GM23338 (cell line): ENCODE measurements at regions not wholly inside any gene's neighbourhood (a gene's known extent, or its start where the extent isn't known, plus 50 kb on each side); places are given as distances from the start of the nearest gene placed in this dataset.

Experiments used
- ATAC-seq: fragments of 200-7000 bp; cut with Tn5 transposase; 3 replicates; pipeline ENCODE4 v1.9.1; 2020
- DNase-seq: peaks from one replicate; pipeline ENCODE4 v3.0.0-alpha.2; 2015; ENCODE audit warnings: low spot score
- H2AFZ ChIP-seq: fragments of 200-600 bp; sonication (generic); 2 replicates; pipeline ENCODE4 v1.8.0; 2016; ENCODE audit warnings: antibody characterized with exemption, mild to moderate bottlenecking, moderate library complexity
- H3F3A ChIP-seq: fragments of 200-600 bp; sonication (generic); replicated peaks from 2 replicates; pipeline ENCODE4 v1.8.0; 2017; ENCODE audit warnings: antibody characterized with exemption, mixed run types, low read depth
- H3K27ac ChIP-seq: fragments of 200-600 bp; sonication (generic); 2 replicates; pipeline ENCODE4 v1.6.1; 2016; ENCODE audit warnings: low read depth
- H3K27me3 ChIP-seq: fragments of 200-600 bp; sonication (generic); 2 replicates; pipeline ENCODE4 v1.8.0; 2016; ENCODE audit warnings: mild to moderate bottlenecking, mixed run types, moderate library complexity; ENCODE audit not compliant: insufficient read depth
- H3K36me3 ChIP-seq: fragments of 200-600 bp; sonication (generic); 2 replicates; pipeline ENCODE4 v1.8.0; 2016; ENCODE audit warnings: mild to moderate bottlenecking; ENCODE audit not compliant: insufficient read depth
- H3K4me1 ChIP-seq: fragments of 200-600 bp; sonication (generic); 2 replicates; pipeline ENCODE4 v1.8.0; 2016; ENCODE audit warnings: mild to moderate bottlenecking, moderate library complexity; ENCODE audit not compliant: insufficient read depth
- H3K4me2 ChIP-seq: fragments of 200-600 bp; sonication (generic); 2 replicates; pipeline ENCODE4 v1.7.1; 2017; ENCODE audit warnings: mixed run types
- H3K4me3 ChIP-seq: fragments of 200-600 bp; sonication (generic); 2 replicates; pipeline ENCODE4 v1.6.1; 2016; ENCODE audit warnings: mixed run types
- H3K79me2 ChIP-seq: fragments of 200-600 bp; sonication (generic); replicated peaks from 2 replicates; pipeline ENCODE4 v1.8.0; 2017; ENCODE audit warnings: mild to moderate bottlenecking; ENCODE audit not compliant: insufficient read depth
- H3K9me2 ChIP-seq: fragments of 200-600 bp; sonication (generic); 2 replicates; pipeline ENCODE4 v1.8.0; 2017; ENCODE audit not compliant: insufficient read depth
- H4K20me1 ChIP-seq: fragments of 200-600 bp; sonication (generic); replicated peaks from 2 replicates; pipeline ENCODE4 v1.8.0; 2017; ENCODE audit warnings: mild to moderate bottlenecking; ENCODE audit not compliant: insufficient read depth
- H3K27ac Mint-ChIP-seq: 2 replicates; pipeline ENCODE4 v1.8.0; 2020; ENCODE audit warnings: inconsistent platforms, mild to moderate bottlenecking, moderate library complexity, mixed read lengths
- H3K27me3 Mint-ChIP-seq: 3 replicates; pipeline ENCODE4 v1.8.0; 2022; ENCODE audit warnings: low read depth, mild to moderate bottlenecking, moderate library complexity, mixed read lengths, inconsistent platforms; ENCODE audit not compliant: insufficient read depth, poor library complexity
- H3K36me3 Mint-ChIP-seq: 3 replicates; pipeline ENCODE4 v1.8.0; 2021; ENCODE audit warnings: low read depth, mild to moderate bottlenecking, inconsistent platforms, moderate library complexity, mixed read lengths
- H3K4me1 Mint-ChIP-seq: 3 replicates; pipeline ENCODE4 v1.8.0; 2020; ENCODE audit warnings: mild to moderate bottlenecking, inconsistent platforms, mixed read lengths
- H3K4me3 Mint-ChIP-seq: 3 replicates; pipeline ENCODE4 v1.8.0; 2021; ENCODE audit warnings: moderate library complexity, mild to moderate bottlenecking, inconsistent platforms, mixed read lengths
- H3K9me3 Mint-ChIP-seq: 3 replicates; pipeline ENCODE4 v1.8.0; 2020; ENCODE audit warnings: moderate library complexity, mild to moderate bottlenecking, inconsistent platforms, mixed read lengths
- CREB1 ChIP-seq: fragments of 250-450 bp; sonication (Bioruptor Pico); IDR thresholded peaks from 2 replicates; pipeline ENCODE4 v1.5.0; 2020; ENCODE audit warnings: low read depth, mild to moderate bottlenecking, moderate library complexity
- CTCF ChIP-seq, 2 experiments: fragments of 200-600 bp in 1 of 2; sonication (generic) in 1 of 2; conservative IDR thresholded peaks; 2 replicates each; pipeline versions ENCODE4 v1.5.1 to v1.6.1; 2016 to 2017; ENCODE audit warnings: antibody characterized with exemption in 2 of 2, low read depth in 2 of 2, mild to moderate bottlenecking in 2 of 2, moderate library complexity in 1 of 2
- ETS1 ChIP-seq: IDR thresholded peaks from 2 replicates; pipeline ENCODE4 v1.6.1; 2016; ENCODE audit warnings: antibody characterized with exemption
- EZH2 ChIP-seq: fragments of 200-600 bp; sonication (generic); IDR thresholded peaks from one replicate; pipeline ENCODE4 v1.8.0; 2017; ENCODE audit warnings: antibody characterized with exemption, mild to moderate bottlenecking, low read depth; ENCODE audit not compliant: unreplicated experiment
- EZH2phosphoT487 ChIP-seq: fragments of 200-600 bp; sonication (generic); IDR thresholded peaks from one replicate; pipeline ENCODE4 v1.8.1; 2018; ENCODE audit warnings: antibody characterized with exemption; ENCODE audit not compliant: unreplicated experiment
- JUNB ChIP-seq: IDR thresholded peaks from one replicate; pipeline ENCODE4 v1.6.1; 2016; ENCODE audit warnings: antibody characterized with exemption; ENCODE audit not compliant: unreplicated experiment
- NANOG ChIP-seq: IDR thresholded peaks from 2 replicates; pipeline ENCODE4 v1.6.1; 2016; ENCODE audit warnings: antibody characterized with exemption, borderline replicate concordance
- POLR2AphosphoS5 ChIP-seq: IDR thresholded peaks from 2 replicates; pipeline ENCODE4 v1.6.1; 2016; ENCODE audit warnings: antibody characterized with exemption, low read depth
- STAT1 ChIP-seq: IDR thresholded peaks from one replicate; pipeline ENCODE4 v1.6.1; 2016; ENCODE audit warnings: antibody characterized with exemption; ENCODE audit not compliant: unreplicated experiment
- ZNF114 ChIP-seq: fragments of 250-450 bp; sonication (Bioruptor Pico); IDR thresholded peaks from 2 replicates; pipeline ENCODE4 v1.5.0; 2020; ENCODE audit warnings: mild to moderate bottlenecking, moderate library complexity
- ZNF331 ChIP-seq: fragments of 250-450 bp; sonication (Bioruptor Pico); IDR thresholded peaks from 2 replicates; pipeline ENCODE4 v1.5.0; 2020; ENCODE audit warnings: low read depth, mild to moderate bottlenecking, moderate library complexity
- ZNF462 ChIP-seq: fragments of 250-450 bp; sonication (Bioruptor Pico); IDR thresholded peaks from 2 replicates; pipeline ENCODE4 v1.5.0; 2020; ENCODE audit warnings: mild to moderate bottlenecking, moderate library complexity

GRCh38 chr11:23227078-23227445, 366.8 kb upstream of the CCDC179 start:
- Histone ChIP-seq H3K79me2 (no peaks in the 10 kb centered on the region), H3F3A (no peaks in the 10 kb centered on the region), H3K27me3 (no peaks in the 10 kb centered on the region), H3K9me2 (peaks cover 2% of the 10 kb centered on the region; the same call in 1 of the 2 replicates), H4K20me1 (no peaks in the 10 kb centered on the region), H3K4me1 (peaks cover 6% of the 10 kb centered on the region; the same call in 1 of the 2 replicates), H3K4me3 (no peak overlapping the region), H3K4me2 (no peak overlapping the region), H3K27ac (no peak overlapping the region), H3K36me3 (no peaks in the 10 kb centered on the region), H2AFZ (no peak overlapping the region)
- H3K27me3 Mint-ChIP-seq = no peaks in the 10 kb centered on the region
- H3K36me3 Mint-ChIP-seq = no peaks in the 10 kb centered on the region
- ATAC-seq (no peak), DNase-seq (no peak)
- TF ChIP-seq EZH2 (no peak), ZNF114 (CRISPR knock-in tag) (no peak)
- no peaks in the 10 kb centered on the region for H3K9me3 Mint-ChIP-seq
- H3K4me3 Mint-ChIP-seq = no peak overlapping the region
- H3K27ac Mint-ChIP-seq = no peak overlapping the region
- peaks cover 2% of the 10 kb centered on the region; the same call in 1 of the 3 replicates for H3K4me1 Mint-ChIP-seq

- Mint-ChIP-seq H3K36me3 (no peaks in the 10 kb centered on the region), H3K4me1 (peaks cover 4% of the 10 kb centered on the region; the same call in 1 of the 3 replicates), H3K27ac (no peak overlapping the region; the same call in 1 of the 2 replicates), H3K4me3 (no peak overlapping the region), H3K27me3 (no peaks in the 10 kb centered on the region), H3K9me3 (no peaks in the 10 kb centered on the region)
- Histone ChIP-seq H3K4me1 (peaks cover 10% of the 10 kb centered on the region; the same call in 1 of the 2 replicates), H2AFZ (peak overlapping the region; percentile 70; the same call in 1 of the 2 replicates), H3F3A (no peaks in the 10 kb centered on the region), H3K4me3 (no peak overlapping the region), H3K27me3 (no peaks in the 10 kb centered on the region), H3K36me3 (no peaks in the 10 kb centered on the region), H3K9me2 (peaks cover 2% of the 10 kb centered on the region; the same call in 1 of the 2 replicates), H3K79me2 (no peaks in the 10 kb centered on the region), H3K4me2 (no peak overlapping the region), H3K27ac (no peak overlapping the region), H4K20me1 (no peaks in the 10 kb centered on the region)
- DNase-seq (no peak), ATAC-seq (no peak)
- no peak for TF ChIP-seq STAT1
- TF ChIP-seq EZH2 = no peak
- TF ChIP-seq CTCF (conservative IDR thresholded peaks at IDR 0.05; ENCODE audit: low read depth in 2 of 2) = no peak
- TF ChIP-seq ZNF462 (CRISPR knock-in tag) = no peak
- no peak for TF ChIP-seq NANOG
- no peak for TF ChIP-seq JUNB
- TF ChIP-seq ZNF114 (CRISPR knock-in tag) = no peak
- TF ChIP-seq CREB1 = no peak
- no peak for TF ChIP-seq EZH2phosphoT487
- TF ChIP-seq ZNF331 (CRISPR knock-in tag) = no peak
- no peak for TF ChIP-seq ETS1
- TF ChIP-seq POLR2AphosphoS5 = no peak
Measured at GRCh38 chr11:23232652-23233051, 372.4 kb upstream of the CCDC179 start.
